Stomach (tissue), 8 donors: ENCODE measurements at regions not wholly inside any gene's neighbourhood (a gene's known extent, or its start where the extent isn't known, plus 50 kb on each side); places are given as distances from the start of the nearest gene placed in this dataset.

Experiments
- DNase-seq, 2 donors: peaks; one replicate each; pipeline versions ENCODE4 v3.0.0 to v3.0.0-alpha.2; 2013 to 2019
- H3K27ac ChIP-seq, 5 donors: fragments of 200-600 bp in 4 of 5; sonication (generic) in 4 of 5; one replicate each; pipeline ENCODE4 v1.5.1; 2013 to 2019; ENCODE audit warnings: mild to moderate bottlenecking in 1 of 5, moderate library complexity in 1 of 5
- H3K27me3 ChIP-seq, 3 donors: fragments of 200-600 bp; sonication (generic); one replicate each; pipeline ENCODE4 v1.5.1; 2017 to 2019; ENCODE audit warnings: mixed run types in 1 of 3
- H3K36me3 ChIP-seq, 4 donors: fragments of 200-600 bp; sonication (generic); 1 replicate in 3 of 4; 2 replicates in 1 of 4; pipeline ENCODE4 v1.5.1; 2016 to 2019
- H3K4me1 ChIP-seq, 4 donors: fragments of 200-600 bp; sonication (generic); one replicate each; pipeline ENCODE4 v1.5.1; 2016 to 2019
- H3K4me3 ChIP-seq, 4 donors: fragments of 200-600 bp; sonication (generic) in 3 of 4; one replicate each; pipeline ENCODE4 v1.5.1; 2016 to 2019; ENCODE audit warnings: mild to moderate bottlenecking in 1 of 4
- H3K9me3 ChIP-seq, 4 donors: fragments of 200-600 bp; sonication (generic); one replicate each; pipeline ENCODE4 v1.5.1; 2016 to 2019
- CTCF ChIP-seq, 7 experiments: fragments of 450-650 bp in 4 of 7; fragments of 200-600 bp in 3 of 7; sonication (generic) in 3 of 7; IDR thresholded peaks; one replicate each; pipeline ENCODE4 v1.5.1; 2016 to 2019; ENCODE audit warnings: antibody characterized with exemption in 7 of 7, control low read depth in 2 of 7, mild to moderate bottlenecking in 1 of 7
- EP300 ChIP-seq: sonication (generic); formaldehyde crosslinking; IDR thresholded peaks from one replicate; pipeline ENCODE4 v1.6.1; 2017; ENCODE audit warnings: antibody characterized with exemption
- POLR2A ChIP-seq, 4 donors: fragments of 450-650 bp; IDR thresholded peaks; one replicate each; pipeline ENCODE4 v1.6.1; 2016; ENCODE audit warnings: antibody characterized with exemption in 4 of 4, control low read depth in 2 of 4, mild to moderate bottlenecking in 1 of 4, moderate library complexity in 1 of 4
- POLR2AphosphoS5 ChIP-seq, 3 donors: sonication (generic); formaldehyde crosslinking; IDR thresholded peaks; one replicate each; pipeline ENCODE4 v1.6.1; 2016; ENCODE audit warnings: antibody characterized with exemption in 3 of 3
- WGBS, 5 donors: extraction: QIAGEN DNeasy Blood & Tissue Kit in 3 of 5; methylation state at CpG; one replicate each; pipeline versions ENCODE4 v1.1.5 to v1.1.7; 2013 to 2018; 5-methylcytosine and 5-hydroxymethylcytosine counted together
- intact Hi-C: fragments of 100-400 bp; cut with DNase I; formaldehyde crosslinking; loops from one replicate; pipeline ENCODE4 v1.15.1; 2023; ENCODE audit warnings: low total_unique reads
- donor health status: healthy with polysubstance abuse.
- donor health status: Bipolar disorder and iron deficiency.
- donor health status: healthy.

GRCh38 chr1:232170909-232171308, 459.0 kb downstream of the SIPA1L2 start:
- no peak for DNase-seq
- no peaks in the 10 kb centered on the region for H3K27me3 ChIP-seq
- no peaks in the 10 kb centered on the region for H3K4me1 ChIP-seq
- intact Hi-C loops = no loop called here
- H3K36me3 ChIP-seq = no peaks in the 10 kb centered on the region
- peaks cover 0 to under 1% (median 0%) of the 10 kb centered on the region in 4 donors for H3K9me3 ChIP-seq
- WGBS, 5 donors = 79 to 92% (median 88%) methylated on average over 1 of the region's 1 CpG
- TF ChIP-seq POLR2A (IDR thresholded peaks at IDR 0.05) (no peak), CTCF (IDR thresholded peaks at IDR 0.05) (no peak), POLR2AphosphoS5 (IDR thresholded peaks at IDR 0.05) (no peak), EP300 (no peak)
- no peak overlapping the region for H3K4me3 ChIP-seq
- H3K27ac ChIP-seq = no peak overlapping the region

GRCh38 chr1:232169436-232169835, 460.5 kb downstream of the SIPA1L2 start:
- Histone ChIP-seq H3K4me1 (peaks cover 0 to 6% (median 0%) of the 10 kb centered on the region in 4 donors), H3K27ac (no peak overlapping the region), H3K27me3 (no peaks in the 10 kb centered on the region), H3K36me3 (no peaks in the 10 kb centered on the region), H3K9me3 (peaks cover 0 to 6% (median 0%) of the 10 kb centered on the region in 4 donors), H3K4me3 (no peak overlapping the region)
- intact Hi-C loops = no loop called here
- WGBS, 5 donors = 94 to 98% (median 97%) methylated on average over 5 of the region's 5 CpGs
- no peak for DNase-seq
- no peak for TF ChIP-seq POLR2A (IDR thresholded peaks at IDR 0.05)
- no peak for TF ChIP-seq EP300
- no peak for TF ChIP-seq POLR2AphosphoS5 (IDR thresholded peaks at IDR 0.05)
- no peak for TF ChIP-seq CTCF (IDR thresholded peaks at IDR 0.05)

- WGBS, 5 donors = 34 to 62% (median 37%) methylated on average over 2 of the region's 2 CpGs
- intact Hi-C loops = no loop called here
- no peak for TF ChIP-seq POLR2A (IDR thresholded peaks at IDR 0.05)
- TF ChIP-seq POLR2AphosphoS5 (IDR thresholded peaks at IDR 0.05) = no peak
- TF ChIP-seq CTCF (IDR thresholded peaks at IDR 0.05) = no peak
- no peak for TF ChIP-seq EP300
These were observed 461.4 kb downstream of the SIPA1L2 start for GRCh38 chr1:232168508-232168907.

GRCh38 chr1:232166942-232167341, 463.0 kb downstream of the SIPA1L2 start:
- no peak for DNase-seq
- Histone ChIP-seq H3K36me3 (no peaks in the 10 kb centered on the region), H3K9me3 (peaks cover 0 to 6% (median 0%) of the 10 kb centered on the region in 4 donors), H3K4me1 (peaks cover 0 to 10% (median 0%) of the 10 kb centered on the region in 4 donors), H3K27ac (no peak overlapping the region), H3K4me3 (no peak overlapping the region), H3K27me3 (no peaks in the 10 kb centered on the region)
- intact Hi-C loops = no loop called here
- WGBS, 5 donors = 36 to 57% (median 52%) methylated on average over 4 of the region's 4 CpGs
- no peak for TF ChIP-seq POLR2A (IDR thresholded peaks at IDR 0.05)
- no peak for TF ChIP-seq POLR2AphosphoS5 (IDR thresholded peaks at IDR 0.05)
- no peak for TF ChIP-seq CTCF (IDR thresholded peaks at IDR 0.05)
- no peak for TF ChIP-seq EP300

More at GRCh38 chr1:232168508-232168907, 461.4 kb downstream of the SIPA1L2 start:
- Histone ChIP-seq H3K27ac (no peak overlapping the region), H3K9me3 (peaks cover 0 to 6% (median 0%) of the 10 kb centered on the region in 4 donors), H3K4me3 (no peak overlapping the region), H3K27me3 (no peaks in the 10 kb centered on the region), H3K36me3 (no peaks in the 10 kb centered on the region), H3K4me1 (peaks cover 0 to 6% (median 0%) of the 10 kb centered on the region in 4 donors)
- DNase-seq = peak; percentile 39 to 40
